ENCODE measurements at regions not wholly inside any gene's neighbourhood (a gene's known extent, or its start where the extent isn't known, plus 50 kb on each side); places are given as distances from the start of the nearest gene placed in this dataset.
"Not testable (repeated sequence)": the region's sequence is repeated elsewhere in the genome, so short reads cannot be mapped to it uniquely, and the experiment has no call there.

DNA sequence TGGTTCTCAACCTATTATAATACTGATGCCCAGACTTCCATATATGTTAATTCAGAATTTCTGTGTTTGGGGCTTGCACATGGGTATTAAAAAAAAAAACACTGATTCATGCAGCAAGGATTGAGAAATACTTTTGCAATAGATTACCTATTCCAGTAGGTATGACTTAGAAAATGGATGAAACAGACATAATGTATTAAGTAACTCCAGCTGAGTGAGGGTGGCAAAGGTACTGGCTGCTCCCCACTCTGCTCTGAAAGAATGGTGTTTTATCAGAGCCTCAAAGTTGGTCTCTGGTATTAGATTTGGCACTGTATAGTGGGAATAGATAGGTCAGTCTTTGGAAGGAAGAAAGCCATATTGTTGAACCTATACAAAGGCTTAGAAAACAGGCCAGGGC is 234.3 kb upstream of the FOLH1 start:
- DNase-seq, result no peak

DNA sequence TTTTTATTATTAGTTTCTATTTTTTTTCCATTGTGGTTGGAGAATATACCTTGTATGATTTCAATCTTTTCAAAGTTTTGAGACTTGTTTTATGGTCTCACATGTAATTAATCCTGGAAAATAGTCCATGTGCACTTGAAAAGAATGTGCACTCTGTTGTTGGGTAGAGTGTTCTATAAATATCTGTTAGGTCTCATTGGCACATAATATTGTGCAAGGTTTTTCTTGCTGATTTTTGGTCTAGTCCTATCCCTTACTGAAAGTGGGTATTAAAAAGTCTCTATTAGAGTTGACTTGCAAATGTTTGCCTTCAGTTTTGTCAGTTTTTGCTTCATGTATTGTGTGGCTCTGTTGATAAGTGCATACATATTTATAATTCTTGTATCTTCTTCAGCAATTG is 231.5 kb upstream of the FOLH1 start:
- DNase-seq, result not testable (repeated sequence)

DNA sequence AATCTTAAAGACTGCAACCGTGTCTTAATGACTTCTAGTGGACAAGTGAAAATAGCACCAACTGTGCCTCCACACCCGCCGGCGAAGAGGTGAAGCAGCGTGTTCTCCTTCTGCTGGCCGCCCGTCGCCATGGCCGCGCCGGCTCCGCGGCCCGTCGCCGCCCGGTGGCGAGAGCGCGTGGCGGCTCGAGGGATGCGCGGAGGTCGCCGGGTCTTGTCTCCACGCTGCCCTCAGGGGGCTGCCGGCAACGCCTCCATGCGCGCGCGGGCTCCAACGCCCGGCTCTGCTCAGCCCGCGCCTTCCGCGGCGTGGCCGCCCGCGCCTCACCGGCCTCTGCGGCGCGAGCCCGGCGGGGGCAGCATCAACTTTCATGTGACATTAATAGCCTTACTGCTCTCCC is 225.9 kb upstream of the FOLH1 start:
- not testable (repeated sequence) for DNase-seq

DNA sequence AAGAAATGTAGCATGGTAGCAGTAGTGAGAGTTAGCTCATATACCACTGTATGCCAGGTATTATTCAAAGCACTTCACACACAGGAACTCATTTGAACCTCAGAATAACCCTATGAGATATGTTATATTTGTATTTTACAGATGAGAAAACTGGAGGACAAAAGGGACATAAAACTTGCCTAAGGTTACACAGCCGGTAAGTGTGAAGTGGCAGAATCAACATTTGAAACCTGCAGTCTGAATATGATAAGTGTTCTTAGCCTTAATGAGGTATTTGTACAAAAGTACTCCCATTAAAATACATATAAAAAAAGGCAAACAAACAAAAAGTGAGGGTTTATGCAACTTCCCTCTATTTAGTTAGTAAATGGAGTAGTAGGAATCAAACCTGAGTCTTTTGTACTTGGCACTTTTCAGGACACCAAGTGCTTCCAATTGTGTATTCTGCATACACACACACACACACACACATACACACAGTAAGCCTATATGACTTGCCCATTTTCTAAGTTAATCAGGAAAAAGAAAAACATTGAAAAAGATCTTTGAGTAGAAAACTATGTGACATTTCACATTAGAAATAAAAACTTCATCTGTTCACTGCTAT is 223.9 kb upstream of the FOLH1 start:
- no peak for DNase-seq

DNA sequence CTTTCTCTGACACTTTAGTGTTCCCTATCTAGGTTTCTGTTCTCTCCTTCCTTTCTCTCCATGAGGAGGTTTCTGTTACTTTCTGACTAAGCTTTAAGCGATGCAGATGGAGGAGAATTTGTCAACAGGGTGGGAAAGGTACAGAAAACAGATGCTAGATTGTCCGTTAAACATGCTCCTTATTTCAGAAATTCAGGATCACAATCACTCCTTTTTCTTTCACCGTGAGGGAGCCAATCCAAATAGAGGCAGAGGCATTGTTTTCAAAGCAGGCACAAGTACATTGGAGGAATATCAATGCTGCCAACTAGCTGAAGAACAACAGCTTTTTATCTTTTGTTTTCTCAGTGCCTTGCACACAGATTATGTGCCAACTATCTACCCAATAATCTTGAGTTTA is 215.7 kb upstream of the FOLH1 start:
- no peak for DNase-seq

DNA sequence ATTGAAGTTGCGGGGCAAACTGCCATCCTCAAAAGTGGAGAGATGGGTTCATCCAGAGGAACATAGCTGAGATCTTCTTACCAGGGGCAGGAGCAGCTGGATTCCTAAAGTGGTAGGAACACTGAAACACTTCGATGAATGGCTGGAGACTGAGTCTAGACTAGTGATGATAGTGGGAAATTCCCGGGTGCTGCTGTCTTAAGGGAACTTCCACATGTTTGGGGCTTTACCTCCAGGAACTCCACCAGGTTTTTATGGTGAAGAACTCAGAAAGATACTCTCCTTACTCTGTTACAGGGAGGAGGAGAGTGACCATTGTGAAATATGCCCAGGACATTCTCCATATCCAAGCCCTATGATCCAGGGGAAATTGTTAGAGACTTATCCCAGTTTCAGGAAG is 210.5 kb upstream of the FOLH1 start:
- DNase-seq, result not testable (repeated sequence)

DNA sequence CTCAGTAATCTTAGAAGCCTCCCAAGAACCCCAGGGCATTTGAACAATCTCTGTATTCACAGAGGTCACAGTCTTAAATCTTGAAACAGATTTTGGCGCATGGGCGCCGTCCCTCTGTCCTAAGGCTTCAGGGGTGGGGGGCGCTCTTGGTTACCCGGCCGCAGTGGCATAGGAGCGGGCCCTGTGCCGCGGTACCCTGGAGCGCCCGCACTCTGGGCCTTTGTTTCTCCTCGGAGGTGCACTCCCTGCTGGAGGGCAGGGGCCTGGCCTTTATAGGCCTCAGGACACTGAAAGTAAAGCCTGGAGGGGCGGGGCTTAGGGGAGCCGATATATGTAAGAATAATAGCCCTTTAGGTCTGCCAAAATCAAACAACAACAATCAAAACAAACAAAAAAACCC is 197.3 kb upstream of the FOLH1 start:
- DNase-seq, result no peak

DNA sequence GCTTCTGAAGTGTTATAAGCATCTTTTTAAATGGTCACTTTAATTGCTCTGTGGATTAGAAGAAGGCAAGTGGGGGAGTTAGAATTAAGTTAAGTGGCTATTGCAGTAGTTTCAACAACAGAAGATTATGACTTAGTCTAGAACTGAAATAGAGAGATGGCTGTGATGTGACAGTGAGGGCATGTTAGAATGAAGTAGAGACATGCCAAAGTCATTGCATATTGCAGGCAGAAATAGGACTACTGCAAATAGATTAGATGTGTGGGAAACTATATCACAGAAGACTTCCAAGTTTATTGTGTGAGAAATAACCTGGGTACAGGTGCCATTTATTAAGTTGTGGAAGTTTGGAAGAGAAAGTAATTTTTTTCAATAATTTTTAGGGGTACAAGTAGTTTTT is 187.4 kb upstream of the FOLH1 start:
- not testable (repeated sequence) for DNase-seq

DNA sequence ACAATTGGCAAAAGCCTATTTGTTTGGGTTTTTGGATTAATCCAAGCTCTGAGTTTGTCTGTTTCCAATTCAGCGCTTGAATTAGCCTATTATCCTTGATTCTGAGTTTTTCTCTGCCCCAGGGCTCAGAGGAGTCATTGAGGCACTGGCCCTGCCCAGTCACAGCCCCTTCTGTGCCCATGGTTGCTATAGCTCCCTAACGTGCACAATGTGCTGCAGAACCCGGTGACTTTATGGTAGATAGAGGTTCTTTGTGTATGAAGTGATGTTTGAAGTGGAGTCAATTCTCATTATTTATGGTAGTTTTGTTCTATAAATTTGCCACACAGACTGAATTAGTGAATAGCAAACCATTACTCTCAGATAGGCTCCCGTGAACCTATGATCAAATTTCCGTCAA is 182.0 kb upstream of the FOLH1 start:
- DNase-seq, result not testable (repeated sequence)

DNA sequence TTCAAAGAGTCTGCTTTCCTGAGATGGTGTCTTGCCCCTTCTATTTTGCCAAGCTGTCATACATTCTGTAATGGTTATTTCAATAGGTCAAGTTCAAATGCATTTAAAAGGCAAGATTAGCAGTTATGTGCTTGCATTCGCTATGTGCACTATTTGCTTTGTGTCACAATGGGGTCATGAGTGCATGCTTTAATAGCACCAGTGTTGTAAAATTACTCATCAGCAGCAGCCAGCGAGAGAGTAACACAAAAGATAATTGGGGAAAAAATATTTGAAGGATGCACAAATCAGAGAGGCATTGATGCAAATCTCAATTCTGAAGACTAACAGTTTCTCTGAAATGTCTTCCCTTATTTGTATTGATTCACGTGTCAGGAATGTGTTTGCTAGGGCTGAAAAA is 180.7 kb upstream of the FOLH1 start:
- not testable (repeated sequence) for DNase-seq

DNA sequence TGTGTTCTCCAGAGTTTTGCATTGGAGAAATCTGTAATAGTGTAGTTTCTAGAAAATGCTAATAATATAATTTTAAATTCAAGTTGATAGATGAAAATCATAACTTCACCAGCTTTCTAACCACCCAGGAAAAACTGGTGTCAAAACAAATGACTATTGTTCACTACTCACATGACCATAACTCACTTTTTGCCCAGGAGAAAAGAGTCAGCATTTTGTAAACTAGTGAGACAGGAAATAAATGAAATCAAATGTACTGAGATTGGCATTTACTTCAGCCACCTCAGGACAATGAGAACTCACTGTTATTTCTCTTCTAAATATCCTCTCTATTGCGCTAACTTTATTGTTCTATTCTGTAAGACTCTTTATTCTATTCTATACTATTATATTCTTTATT is 176.0 kb upstream of the FOLH1 start:
- not testable (repeated sequence) for DNase-seq

DNA sequence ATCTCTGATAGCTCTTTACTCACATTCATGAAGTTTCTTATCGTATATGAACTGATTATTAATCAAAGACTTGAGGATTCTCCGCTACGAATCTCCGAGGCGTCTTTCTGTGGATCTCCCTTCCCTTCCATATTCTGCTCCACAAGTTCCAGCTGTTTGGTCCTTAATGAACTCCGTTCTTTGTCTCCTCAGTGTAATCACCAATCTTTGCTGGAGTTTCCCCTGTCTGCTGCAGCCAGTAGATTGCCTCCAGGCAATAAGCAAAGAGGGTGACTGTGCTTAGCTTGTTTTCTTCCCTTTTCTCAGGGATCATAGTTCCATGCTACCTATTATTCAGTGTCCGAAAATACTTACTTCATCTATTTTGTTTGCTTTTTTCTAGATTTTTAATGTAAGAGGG is 169.6 kb upstream of the FOLH1 start:
- DNase-seq, result no peak

DNA sequence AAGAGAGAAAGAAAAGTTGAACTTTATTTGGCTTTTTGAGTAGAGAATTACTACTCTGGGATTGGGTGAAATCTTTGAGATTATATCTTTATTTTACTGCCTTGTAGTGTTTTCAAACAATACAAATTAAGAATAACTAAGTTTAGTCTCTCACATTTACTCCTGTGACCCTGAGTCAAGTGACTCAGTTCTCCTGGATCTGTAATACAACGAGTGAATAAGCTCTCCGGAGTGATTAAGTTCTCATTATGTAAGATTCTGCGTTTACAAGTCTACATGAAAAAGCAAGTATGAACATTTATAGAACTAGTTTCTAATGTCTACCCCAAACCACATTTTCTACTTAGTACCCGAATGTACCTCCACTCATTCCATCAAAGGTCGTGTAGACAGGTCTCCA is 165.5 kb upstream of the FOLH1 start:
- not testable (repeated sequence) for DNase-seq

DNA sequence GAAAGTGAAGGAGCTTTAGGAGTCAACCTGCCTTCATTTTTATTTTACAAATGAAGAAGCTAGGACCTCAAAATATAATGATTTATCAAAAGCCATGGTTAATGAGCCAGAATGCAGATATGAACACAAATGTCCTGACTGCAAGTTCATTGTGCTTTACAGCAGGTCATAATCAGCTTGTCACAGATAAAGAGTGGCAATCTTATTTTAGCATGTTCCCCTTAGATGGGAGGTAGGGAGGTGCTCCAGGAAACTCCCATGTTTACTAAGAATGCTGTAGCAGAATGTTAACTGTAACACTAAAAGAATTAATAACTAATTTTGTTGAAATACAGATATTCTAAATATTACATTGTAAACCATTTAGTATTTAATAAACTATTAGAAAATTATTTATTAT is 165.0 kb upstream of the FOLH1 start:
- DNase-seq, result not testable (repeated sequence)

DNA sequence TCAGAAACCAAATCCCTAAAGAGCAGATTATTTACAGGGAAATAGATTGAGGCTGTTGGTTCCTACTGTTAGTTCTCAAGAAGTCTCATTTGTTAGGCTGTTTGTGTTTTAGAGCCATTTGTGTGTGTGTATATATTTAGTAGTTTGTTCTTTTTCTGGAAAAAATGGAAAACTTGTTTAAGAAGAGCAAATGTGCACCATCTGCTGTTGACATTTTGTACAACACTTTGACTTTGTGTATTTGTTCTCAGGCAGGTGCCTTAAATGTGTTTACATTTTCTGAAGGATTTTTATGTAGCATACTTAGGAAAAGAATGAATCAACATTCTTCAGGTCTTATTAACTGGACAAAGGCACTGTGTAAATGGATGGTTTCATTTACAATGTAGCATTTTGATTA is 163.7 kb upstream of the FOLH1 start:
- DNase-seq, result not testable (repeated sequence)

DNA sequence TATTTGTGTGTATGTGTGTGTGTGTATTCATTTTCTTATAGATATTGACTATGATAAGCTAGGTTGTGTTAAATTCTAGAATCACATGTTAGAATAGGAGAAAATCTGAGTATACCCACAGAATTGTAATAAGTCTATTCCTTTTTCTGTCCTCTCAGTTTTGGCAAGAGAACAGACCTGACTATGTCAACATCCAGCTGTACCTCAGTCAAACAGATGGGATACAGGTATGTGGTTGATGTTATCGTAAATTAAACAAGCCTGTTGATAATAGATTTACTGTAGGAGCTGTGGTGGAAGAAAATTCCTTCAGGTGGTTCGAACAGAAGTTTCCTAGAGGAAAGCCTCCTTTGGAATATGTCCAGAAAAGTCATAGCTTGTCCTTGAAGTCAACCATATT is 160.2 kb upstream of the FOLH1 start:
- DNase-seq, result not testable (repeated sequence)

DNA sequence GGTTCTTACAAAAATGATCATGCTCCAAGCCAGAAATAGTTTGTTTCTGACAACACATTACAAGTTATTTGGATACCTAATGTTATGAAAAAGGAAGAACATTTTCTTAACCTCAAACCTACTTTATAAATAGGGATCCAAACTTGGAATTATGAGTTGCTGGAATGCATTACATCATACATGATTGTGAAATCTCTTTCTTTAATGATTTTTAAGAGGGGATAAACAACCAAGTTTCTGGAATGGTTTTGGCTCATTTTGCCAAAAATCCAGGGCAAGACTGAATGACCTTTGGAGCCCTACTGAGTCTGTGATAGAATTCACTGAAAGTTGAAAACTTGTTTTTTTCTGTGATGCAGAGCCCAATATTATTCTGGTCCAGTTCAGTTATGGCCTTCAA is 157.0 kb upstream of the FOLH1 start:
- DNase-seq, result not testable (repeated sequence)

DNA sequence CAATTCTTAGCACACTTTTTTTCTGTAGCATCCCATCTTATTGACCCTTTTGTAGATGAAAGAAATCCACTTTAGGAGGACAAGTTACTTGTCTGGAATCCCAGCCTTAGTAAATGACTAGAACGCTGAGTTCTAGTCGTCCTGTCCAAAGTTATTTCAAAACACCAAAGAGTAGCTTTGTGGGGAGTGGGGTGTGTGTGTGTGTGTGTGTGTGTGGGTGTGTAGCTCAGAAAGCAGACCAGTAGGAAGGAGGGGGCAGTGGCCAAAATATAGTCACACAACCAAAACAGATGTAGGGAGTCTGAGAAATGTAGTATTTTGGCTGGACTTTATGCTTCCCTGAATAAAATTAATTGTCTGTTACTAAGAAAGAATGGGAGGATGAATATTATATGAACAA is 154.6 kb upstream of the FOLH1 start:
- DNase-seq, result not testable (repeated sequence)

DNA sequence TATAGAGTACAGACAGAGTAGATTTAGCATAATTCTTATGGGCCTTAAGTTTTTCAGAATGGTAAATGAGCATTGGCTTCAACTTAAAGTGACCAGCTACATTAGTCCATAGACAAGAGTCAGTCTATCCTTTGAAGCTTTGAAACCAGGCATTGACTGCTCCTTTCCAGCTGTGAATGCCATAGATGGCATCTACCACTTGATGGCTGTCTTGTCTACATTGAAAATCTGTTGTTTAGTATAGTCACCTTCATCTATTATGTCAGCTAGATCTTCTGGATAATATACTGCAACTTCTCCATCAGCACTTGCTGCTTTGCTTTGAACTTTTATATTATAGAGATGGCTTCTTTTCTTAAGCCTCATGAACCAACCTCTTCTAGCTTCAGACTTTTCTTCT is 146.1 kb upstream of the FOLH1 start:
- not testable (repeated sequence) for DNase-seq

DNA sequence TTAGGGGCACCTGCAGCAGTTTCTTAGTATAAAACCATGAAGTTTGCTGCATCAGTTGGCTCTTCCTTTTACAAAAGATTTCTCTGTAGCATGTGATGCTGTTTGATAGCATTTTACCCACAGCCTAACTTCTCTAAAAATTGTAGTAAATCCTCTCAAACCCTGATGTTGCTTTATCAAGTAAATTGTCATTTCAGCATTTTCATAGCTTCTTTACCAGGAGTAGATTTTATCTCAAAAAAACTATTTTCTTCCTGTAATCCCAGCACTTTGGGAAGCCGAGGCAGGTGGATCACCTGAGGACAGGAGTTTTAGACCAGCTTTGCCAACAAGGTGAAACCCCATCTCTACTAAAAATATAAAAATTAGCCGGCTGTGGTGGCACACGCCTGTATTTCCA is 144.5 kb upstream of the FOLH1 start:
- DNase-seq, result not testable (repeated sequence)

DNA sequence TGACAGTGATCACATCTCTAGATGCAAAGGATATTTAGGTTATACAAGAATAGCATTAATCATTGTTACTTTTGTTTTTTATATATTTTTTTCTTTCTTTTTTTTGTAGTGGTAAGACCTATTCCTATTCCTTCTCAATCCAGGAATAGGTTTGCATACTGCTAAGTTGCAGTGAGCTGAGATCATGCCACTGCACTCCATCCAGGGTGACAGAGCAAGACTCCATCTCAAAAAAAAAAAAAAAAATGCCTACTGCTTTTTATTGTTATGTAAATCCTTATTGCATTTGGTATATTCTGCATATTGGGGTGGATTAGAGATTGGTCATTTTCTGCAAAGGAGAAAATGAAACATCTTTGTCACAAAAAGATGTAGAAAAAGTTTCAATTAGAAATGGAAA is 138.2 kb upstream of the FOLH1 start:
- not testable (repeated sequence) for DNase-seq

DNA sequence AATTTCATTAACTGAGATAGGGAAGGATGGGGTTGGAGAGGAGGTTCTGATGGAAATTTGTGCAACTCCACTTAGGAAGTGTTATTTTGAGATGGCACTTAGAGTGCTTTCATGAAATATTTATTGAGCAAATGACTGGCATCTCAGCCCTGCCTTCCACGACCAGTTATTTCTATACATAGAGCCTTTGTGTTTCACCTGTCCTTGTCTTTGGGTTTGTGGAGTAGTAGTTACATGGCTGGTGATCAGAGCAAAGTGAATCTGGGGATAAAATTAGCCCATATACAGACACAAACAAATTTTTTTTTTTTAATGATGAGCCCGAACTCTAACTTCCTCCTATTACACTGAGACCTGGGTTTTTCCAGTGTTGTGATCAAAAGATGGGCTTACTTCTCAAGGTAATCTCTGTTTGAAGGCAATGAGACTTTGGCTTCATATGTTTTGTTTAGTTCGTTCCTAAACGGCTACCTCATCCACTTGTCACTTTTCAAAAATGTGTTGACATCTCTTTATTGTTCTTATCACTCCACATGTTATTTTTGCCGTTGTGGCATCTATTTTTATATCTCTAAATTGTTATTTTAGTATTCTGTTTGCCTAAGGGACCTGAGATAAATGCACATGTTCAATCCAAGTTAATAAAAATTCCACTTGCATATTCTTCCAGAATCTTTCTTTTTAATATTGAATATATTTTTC is 120.2 kb upstream of the FOLH1 start:
- DNase-seq, result not testable (repeated sequence)

DNA sequence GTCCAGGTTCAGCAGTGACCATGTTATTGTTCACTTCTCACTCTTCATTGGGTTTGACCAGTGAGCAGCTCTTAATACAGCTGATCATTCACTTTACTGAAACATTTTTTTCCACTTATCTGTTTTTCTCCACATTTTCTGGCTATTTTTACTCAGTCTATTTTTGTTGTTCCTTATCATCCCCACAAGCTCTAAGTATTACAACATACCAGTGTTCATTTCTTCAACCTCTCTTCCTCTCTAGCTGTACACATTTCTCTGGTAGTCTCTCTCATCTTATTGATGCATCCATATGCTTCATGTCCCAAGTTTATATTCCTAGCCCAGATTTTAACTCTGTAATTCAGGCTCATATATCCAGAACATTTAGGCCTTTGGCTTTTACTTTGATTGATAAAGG is 119.4 kb upstream of the FOLH1 start:
- not testable (repeated sequence) for DNase-seq

DNA sequence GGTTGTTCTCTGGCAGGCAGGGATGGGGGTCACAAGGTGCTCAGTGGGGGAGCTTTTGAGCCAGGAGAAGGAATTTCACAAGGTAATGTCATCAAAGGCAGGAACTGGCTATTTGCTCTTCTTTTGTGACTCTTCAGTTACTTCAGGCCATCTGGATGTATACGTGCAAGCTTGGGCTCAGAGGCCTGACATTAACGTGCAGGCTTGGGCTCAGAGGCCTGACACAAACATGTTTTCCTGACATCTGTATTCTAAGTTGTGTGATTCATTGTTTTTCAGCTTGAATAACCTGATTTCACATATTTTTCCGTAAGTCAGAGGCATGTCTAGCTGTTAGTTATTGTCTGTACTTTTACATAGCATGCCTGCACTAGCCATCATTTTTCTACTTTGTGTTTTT is 118.2 kb upstream of the FOLH1 start:
- DNase-seq, result not testable (repeated sequence)

DNA sequence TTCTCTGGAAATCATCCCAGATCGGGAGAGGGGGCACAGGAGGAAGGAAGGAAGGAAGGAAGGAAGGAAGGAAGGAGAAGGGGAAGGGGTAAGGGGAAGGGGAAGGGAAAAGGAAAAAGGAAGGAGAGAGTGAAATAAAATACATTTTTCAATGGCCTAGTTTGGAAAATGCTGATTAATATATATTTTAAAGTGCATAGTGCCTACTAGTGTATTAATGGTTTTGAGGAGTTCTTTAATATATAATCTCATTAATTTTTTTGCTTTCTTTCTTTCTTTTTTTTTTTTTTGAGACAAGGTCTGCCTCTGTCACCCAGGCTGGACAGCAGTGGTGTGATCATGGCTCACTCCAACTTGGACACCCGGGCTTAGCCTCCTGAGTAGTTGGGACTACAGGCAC is 107.8 kb upstream of the FOLH1 start:
- no peak for DNase-seq
